A549 (cell line): ENCODE measurements at regions not wholly inside any gene's neighbourhood (a gene's known extent, or its start where the extent isn't known, plus 50 kb on each side); places are given as distances from the start of the nearest gene placed in this dataset.

ENCODE experiments used
- ATAC-seq, 2 experiments: fragments of 200-7000 bp in 1 of 2; fragments of >200 bp in 1 of 2; cut with Nextera tagmentation in 1 of 2; cut with Tn5 transposase in 1 of 2; 3 replicates each; pipeline versions ENCODE4 v1.8.0 to v1.9.1; 2018 to 2020; ENCODE audit warnings: mild to moderate bottlenecking in 1 of 2, moderate library complexity in 1 of 2
- CTCF ChIA-PET: fragments of 300-600 bp; sonication (Branson Sonifier 250); formaldehyde crosslinking; extraction: SDS; loops from one replicate; lab custom pipeline; 2021; ENCODE audit warnings: antibody characterized with exemption, inconsistent platforms; lab: Yijun Ruan, JAX
- POLR2A ChIA-PET: fragments of 350-600 bp; formaldehyde crosslinking; extraction: SDS; loops from one replicate; lab custom pipeline; 2021; ENCODE audit warnings: antibody characterized with exemption, inconsistent platforms; lab: Yijun Ruan, JAX
- DNase-seq, 2 experiments: peaks; one replicate each; pipeline versions ENCODE4 v3.0.0 to v3.0.0-alpha.2; 2011 to 2016; ENCODE audit warnings: low read depth in 1 of 2, low spot score in 1 of 2
- FAIRE-seq: peaks from 2 replicates; lab custom pipeline; 2011; peaks lifted over from hg19 to GRCh38; lab: Jason Lieb, UNC
- H3K27ac ChIP-seq, 2 experiments: fragments of >200 bp; sonication (Bioruptor Twin); formaldehyde crosslinking; 3 replicates each; pipeline ENCODE4 v1.5.1; 2016 to 2017
- H3K4me1 ChIP-seq: fragments of >200 bp; sonication (Bioruptor Twin); formaldehyde crosslinking; 3 replicates; pipeline ENCODE4 v1.6.1; 2016
- H3K4me2 ChIP-seq: fragments of >200 bp; sonication (Bioruptor Twin); formaldehyde crosslinking; 3 replicates; pipeline ENCODE4 v1.6.1; 2016
- H3K4me3 ChIP-seq: fragments of >200 bp; sonication (Bioruptor Twin); formaldehyde crosslinking; 3 replicates; pipeline ENCODE4 v1.5.1; 2016
- H3K9me3 ChIP-seq: fragments of >200 bp; sonication (Bioruptor Twin); formaldehyde crosslinking; 3 replicates; pipeline ENCODE4 v1.6.1; 2016
- ATOH8 ChIP-seq: fragments of 250-450 bp; sonication (Bioruptor Pico); IDR thresholded peaks from 2 replicates; pipeline ENCODE4 v1.5.0; 2020; ENCODE audit warnings: low read depth, mild to moderate bottlenecking, moderate library complexity
- CBX8 ChIP-seq: fragments of 200-600 bp; sonication (generic); IDR thresholded peaks from 2 replicates; pipeline ENCODE4 v1.6.1; 2016
- CHD4 ChIP-seq: fragments of 200-600 bp; sonication (generic); IDR thresholded peaks from 2 replicates; pipeline ENCODE4 v1.6.1; 2016; ENCODE audit warnings: antibody characterized with exemption, mild to moderate bottlenecking, borderline replicate concordance
- EHF ChIP-seq: fragments of 250-450 bp; sonication (Bioruptor Pico); IDR thresholded peaks from 2 replicates; pipeline ENCODE4 v1.5.0; 2020; ENCODE audit warnings: mild to moderate bottlenecking
- ESRRA ChIP-seq: fragments of 150-350 bp; IDR thresholded peaks from 2 replicates; pipeline ENCODE4 v1.6.1; 2014; ENCODE audit warnings: mild to moderate bottlenecking, low read length, borderline replicate concordance
- FOSB ChIP-seq: fragments of 250-450 bp; sonication (Bioruptor Pico); IDR thresholded peaks from 2 replicates; pipeline ENCODE4 v1.5.0; 2020; ENCODE audit warnings: mild to moderate bottlenecking, moderate library complexity
- GATA3 ChIP-seq: IDR thresholded peaks from 2 replicates; pipeline ENCODE4 v1.6.1; 2012; ENCODE audit warnings: borderline replicate concordance
- HMGXB4 ChIP-seq: fragments of 250-450 bp; sonication (Bioruptor Pico); IDR thresholded peaks from 2 replicates; pipeline ENCODE4 v1.5.0; 2021; ENCODE audit warnings: mild to moderate bottlenecking, moderate library complexity, borderline replicate concordance
- HOXB13 ChIP-seq: fragments of 250-450 bp; sonication (Bioruptor Pico); IDR thresholded peaks from 2 replicates; pipeline ENCODE4 v1.5.0; 2020; ENCODE audit warnings: low read depth, mild to moderate bottlenecking, moderate library complexity
- JUN ChIP-seq, 2 experiments: fragments of >200 bp; sonication (Bioruptor Twin); formaldehyde crosslinking; IDR thresholded peaks; 2 replicates in 1 of 2; 3 replicates in 1 of 2; pipeline ENCODE4 v1.6.1; 2016 to 2017
- KDM1A ChIP-seq: fragments of 200-600 bp; sonication (generic); IDR thresholded peaks from 2 replicates; pipeline ENCODE4 v1.6.1; 2016; ENCODE audit warnings: low read depth, mild to moderate bottlenecking
- KDM5A ChIP-seq: fragments of 200-600 bp; sonication (generic); IDR thresholded peaks from 2 replicates; pipeline ENCODE4 v1.6.1; 2016; ENCODE audit warnings: antibody characterized with exemption, mild to moderate bottlenecking
- MAX ChIP-seq: IDR thresholded peaks from 2 replicates; pipeline ENCODE4 v1.6.1; 2012
- MAZ ChIP-seq: fragments of 150-350 bp; IDR thresholded peaks from 2 replicates; pipeline ENCODE4 v1.6.1; 2014; ENCODE audit warnings: antibody characterized with exemption, low read depth, low read length, borderline replicate concordance
- POLR2A ChIP-seq: IDR thresholded peaks from 2 replicates; pipeline ENCODE4 v1.6.1; 2012; ENCODE audit warnings: mild to moderate bottlenecking, low read length
- RAD21 ChIP-seq, 2 experiments: fragments of >200 bp in 1 of 2; sonication (Bioruptor Twin) in 1 of 2; formaldehyde crosslinking in 1 of 2; IDR thresholded peaks in 1 of 2; conservative IDR thresholded peaks in 1 of 2; 2 replicates in 1 of 2; 3 replicates in 1 of 2; pipeline ENCODE4 v1.6.1; 2012 to 2018; ENCODE audit warnings: inconsistent platforms in 1 of 2
- RARB ChIP-seq: fragments of 250-450 bp; sonication (Bioruptor Pico); IDR thresholded peaks from 2 replicates; pipeline ENCODE4 v1.8.0; 2021; ENCODE audit warnings: mild to moderate bottlenecking, moderate library complexity
- RNF2 ChIP-seq: fragments of 200-600 bp; sonication (generic); IDR thresholded peaks from 2 replicates; pipeline ENCODE4 v1.6.1; 2016; ENCODE audit warnings: low read depth, mild to moderate bottlenecking, antibody characterized with exemption, moderate library complexity, borderline replicate concordance
- SMC3 ChIP-seq: fragments of >200 bp; sonication (Bioruptor Twin); formaldehyde crosslinking; IDR thresholded peaks from 3 replicates; pipeline ENCODE4 v1.6.1; 2018; ENCODE audit warnings: inconsistent platforms
- TFCP2L1 ChIP-seq: fragments of 250-450 bp; sonication (Bioruptor Pico); IDR thresholded peaks from 2 replicates; pipeline ENCODE4 v1.5.0; 2021; ENCODE audit warnings: mild to moderate bottlenecking
- USF2 ChIP-seq: fragments of 450-650 bp; IDR thresholded peaks from 2 replicates; pipeline ENCODE4 v1.6.1; 2014; ENCODE audit warnings: antibody characterized with exemption
- ZC3H11A ChIP-seq: fragments of 450-650 bp; IDR thresholded peaks from 2 replicates; pipeline ENCODE4 v1.6.1; 2014; ENCODE audit warnings: antibody characterized with exemption, mild to moderate bottlenecking
- ZFP36 ChIP-seq: fragments of 450-650 bp; IDR thresholded peaks from 2 replicates; pipeline ENCODE4 v1.6.1; 2014; ENCODE audit warnings: borderline replicate concordance; ENCODE audit not compliant: partially characterized antibody
- WGBS: methylation state at CpG from one replicate; pipeline ENCODE4 v1.1.6; 2017; ENCODE audit errors: missing lambda C conversion rate; 5-methylcytosine and 5-hydroxymethylcytosine counted together

- TF ChIP-seq KDM5A (no peak), EHF (CRISPR knock-in tag) (no peak)
- Histone ChIP-seq H3K9me3 (no peaks in the 10 kb centered on the region), H3K4me3 (no peak overlapping the region), H3K4me2 (no peak overlapping the region), H3K27ac (no peak overlapping the region), H3K4me1 (no peaks in the 10 kb centered on the region)
- CTCF ChIA-PET, result no interaction called here
- ATAC-seq, result no peak
- FAIRE-seq, result no peak
- WGBS, result 38% methylated on average over 2 of the region's 2 CpGs
- no peak for DNase-seq
- POLR2A ChIA-PET, result no interaction called here
Observed at GRCh38 chr2:199115169-199115568, 342.6 kb downstream of the SATB2 start.

- ChIA-PET POLR2A (no interaction called here), CTCF (no interaction called here)
- no peak for FAIRE-seq
- TF ChIP-seq ESRRA (no peak), MAZ (no peak), GATA3 (no peak), HMGXB4 (CRISPR knock-in tag) (no peak), MAX (no peak), KDM1A (no peak), CHD4 (no peak), CBX8 (no peak), RNF2 (no peak)
- no peak overlapping the region for H3K27ac ChIP-seq
- 4% methylated on average over 2 of the region's 2 CpGs for WGBS
- no peaks in the 10 kb centered on the region for H3K9me3 ChIP-seq
- no peak for ATAC-seq
- no peak overlapping the region for H3K4me3 ChIP-seq
- H3K4me2 ChIP-seq, result no peak overlapping the region
- no peak for DNase-seq
- H3K4me1 ChIP-seq, result no peaks in the 10 kb centered on the region
Observed at GRCh38 chr2:199113111-199113510, 344.6 kb downstream of the SATB2 start.

- Histone ChIP-seq H3K27ac (no peak overlapping the region), H3K4me2 (no peak overlapping the region), H3K4me3 (no peak overlapping the region), H3K4me1 (no peaks in the 10 kb centered on the region), H3K9me3 (no peaks in the 10 kb centered on the region)
- no peak for ATAC-seq
- ChIA-PET CTCF (no interaction called here), POLR2A (no interaction called here)
- TF ChIP-seq CBX8, result no peak
- TF ChIP-seq MAZ, result no peak
- no peak for TF ChIP-seq JUN (IDR thresholded peaks at IDR 0.05)
- no peak for TF ChIP-seq SMC3
- TF ChIP-seq ZC3H11A, result no peak
- TF ChIP-seq RARB (CRISPR knock-in tag), result no peak
- no peak for TF ChIP-seq TFCP2L1 (CRISPR knock-in tag)
- no peak for TF ChIP-seq ZFP36
- TF ChIP-seq RNF2, result no peak
- TF ChIP-seq FOSB (CRISPR knock-in tag), result no peak
- no peak for TF ChIP-seq HOXB13 (CRISPR knock-in tag)
- no peak for TF ChIP-seq USF2
- TF ChIP-seq RAD21 (conservative IDR thresholded peaks at IDR 0.05 in 1 of 2, IDR thresholded peaks at IDR 0.05 in 1 of 2), result no peak
- no peak for TF ChIP-seq ATOH8 (CRISPR knock-in tag)
- TF ChIP-seq KDM1A, result no peak
- no peak for TF ChIP-seq POLR2A
- WGBS, result 7% methylated on average over 2 of the region's 2 CpGs
- DNase-seq, result no peak
- no peak for FAIRE-seq
Observed at GRCh38 chr2:199111458-199111857, 346.3 kb downstream of the SATB2 start.
